Left lung (tissue), 4 donors: ENCODE measurements at regions not wholly inside any gene's neighbourhood (a gene's known extent, or its start where the extent isn't known, plus 50 kb on each side); places are given as distances from the start of the nearest gene placed in this dataset.
A peak's percentile ranks its signal among the peaks of the same experiment; 100 is the strongest.

Experiments
- ATAC-seq: fragments of 200-7000 bp; cut with Tn5 transposase; one replicate; pipeline ENCODE4 v1.9.1; 2020; ENCODE audit warnings: moderate library complexity
- DNase-seq, 4 donors: peaks; one replicate each; pipeline ENCODE4 v3.0.0-alpha.2; 2013 to 2020
- H3K27ac ChIP-seq, 2 donors: fragments of 200-600 bp; sonication (generic) in 1 of 2; one replicate each; pipeline versions ENCODE4 v1.5.0 to v1.8.0; 2020 to 2021
- H3K27me3 ChIP-seq, 2 donors: fragments of 200-600 bp; sonication (generic) in 1 of 2; one replicate each; pipeline versions ENCODE4 v1.5.0 to v1.8.0; 2020 to 2021
- H3K36me3 ChIP-seq, 2 donors: fragments of 200-600 bp; sonication (generic) in 1 of 2; one replicate each; pipeline versions ENCODE4 v1.5.0 to v1.8.0; 2020 to 2021
- H3K4me1 ChIP-seq, 2 donors: fragments of 200-600 bp; one replicate each; pipeline ENCODE4 v1.8.0; 2021
- H3K4me3 ChIP-seq, 2 donors: fragments of 200-600 bp; sonication (generic) in 1 of 2; one replicate each; pipeline versions ENCODE4 v1.5.0 to v1.8.0; 2020 to 2021; ENCODE audit warnings: mild to moderate bottlenecking in 1 of 2
- H3K9me3 ChIP-seq, 2 donors: fragments of 200-600 bp; sonication (generic) in 1 of 2; one replicate each; pipeline versions ENCODE4 v1.5.0 to v1.8.0; 2020 to 2021
- intact Hi-C, 2 donors: fragments of 100-400 bp; cut with DNase I; formaldehyde crosslinking; loops; one replicate each; pipeline versions ENCODE4 v1.11.2 to v1.14.2; 2022
- TF ChIP-seq, protein P1 (sequence below), 2 donors: fragments of 200-600 bp; sonication (generic) in 1 of 2; IDR thresholded peaks; one replicate each; pipeline versions ENCODE4 v1.5.0 to v1.8.0; 2021; ENCODE audit warnings: antibody characterized with exemption in 2 of 2
- donor health status: DM: no; HTN: yes; CAD: no.
- donor health status: DM: no; HTN: no; CAD: no.

DNA sequence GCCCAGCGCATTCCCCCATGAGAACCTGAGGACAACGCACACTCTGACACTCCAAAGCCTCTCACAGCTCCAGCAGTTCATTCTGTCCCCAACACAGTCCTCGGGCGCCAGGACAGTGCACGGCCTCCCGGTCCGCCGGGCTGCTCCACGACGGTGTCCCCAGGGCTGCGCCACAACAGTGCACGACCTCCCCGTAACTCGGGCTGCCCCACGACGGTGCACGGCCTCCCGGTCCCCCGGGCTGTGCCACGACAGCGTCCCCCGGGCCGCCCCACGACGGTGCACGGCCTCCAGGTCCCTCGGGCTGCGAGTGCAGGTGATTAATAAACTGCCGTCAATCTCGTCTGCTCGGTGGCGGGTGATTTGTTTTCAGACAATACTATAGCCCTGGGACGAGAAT is 585.1 kb upstream of the FRG1 start:
- intact Hi-C loops, result no loop called here
- TF ChIP-seq, protein P1, sequence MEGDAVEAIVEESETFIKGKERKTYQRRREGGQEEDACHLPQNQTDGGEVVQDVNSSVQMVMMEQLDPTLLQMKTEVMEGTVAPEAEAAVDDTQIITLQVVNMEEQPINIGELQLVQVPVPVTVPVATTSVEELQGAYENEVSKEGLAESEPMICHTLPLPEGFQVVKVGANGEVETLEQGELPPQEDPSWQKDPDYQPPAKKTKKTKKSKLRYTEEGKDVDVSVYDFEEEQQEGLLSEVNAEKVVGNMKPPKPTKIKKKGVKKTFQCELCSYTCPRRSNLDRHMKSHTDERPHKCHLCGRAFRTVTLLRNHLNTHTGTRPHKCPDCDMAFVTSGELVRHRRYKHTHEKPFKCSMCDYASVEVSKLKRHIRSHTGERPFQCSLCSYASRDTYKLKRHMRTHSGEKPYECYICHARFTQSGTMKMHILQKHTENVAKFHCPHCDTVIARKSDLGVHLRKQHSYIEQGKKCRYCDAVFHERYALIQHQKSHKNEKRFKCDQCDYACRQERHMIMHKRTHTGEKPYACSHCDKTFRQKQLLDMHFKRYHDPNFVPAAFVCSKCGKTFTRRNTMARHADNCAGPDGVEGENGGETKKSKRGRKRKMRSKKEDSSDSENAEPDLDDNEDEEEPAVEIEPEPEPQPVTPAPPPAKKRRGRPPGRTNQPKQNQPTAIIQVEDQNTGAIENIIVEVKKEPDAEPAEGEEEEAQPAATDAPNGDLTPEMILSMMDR (IDR thresholded peaks at IDR 0.05), result no peak
- Histone ChIP-seq H3K36me3 (no peaks in the 10 kb centered on the region), H3K4me1 (no peaks in the 10 kb centered on the region), H3K27ac (no peak overlapping the region), H3K9me3 (no peaks in the 10 kb centered on the region), H3K4me3 (no peak overlapping the region), H3K27me3 (no peaks in the 10 kb centered on the region)
- DNase-seq (peak in 1 of 4 donors; percentile 75), ATAC-seq (no peak)

DNA sequence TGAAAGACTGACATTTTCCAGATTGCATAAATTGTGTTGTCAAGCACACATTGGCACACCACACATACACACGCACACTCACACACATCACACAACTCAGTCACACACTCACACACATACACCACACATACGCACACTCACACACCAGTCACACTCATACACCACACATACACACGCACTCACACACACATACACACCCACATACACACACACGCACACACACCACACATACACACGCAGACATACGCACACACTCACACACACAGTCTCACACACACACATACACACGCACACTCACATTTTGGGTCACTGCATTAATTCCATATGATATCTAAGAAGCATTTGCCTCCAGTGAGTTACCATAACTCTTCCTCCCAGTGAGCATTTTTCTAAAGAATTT is 578.3 kb upstream of the FRG1 start:
- H3K4me1 ChIP-seq, result no peaks in the 10 kb centered on the region
- TF ChIP-seq, protein P1 (IDR thresholded peaks at IDR 0.05), result no peak
- peaks cover 0 to 2% of the 10 kb centered on the region in 2 donors for H3K9me3 ChIP-seq
- intact Hi-C loops, result no loop called here
- no peak overlapping the region for H3K4me3 ChIP-seq
- ATAC-seq (no peak), DNase-seq (no peak)
- H3K27me3 ChIP-seq, result no peaks in the 10 kb centered on the region
- no peaks in the 10 kb centered on the region for H3K36me3 ChIP-seq
- no peak overlapping the region for H3K27ac ChIP-seq

DNA sequence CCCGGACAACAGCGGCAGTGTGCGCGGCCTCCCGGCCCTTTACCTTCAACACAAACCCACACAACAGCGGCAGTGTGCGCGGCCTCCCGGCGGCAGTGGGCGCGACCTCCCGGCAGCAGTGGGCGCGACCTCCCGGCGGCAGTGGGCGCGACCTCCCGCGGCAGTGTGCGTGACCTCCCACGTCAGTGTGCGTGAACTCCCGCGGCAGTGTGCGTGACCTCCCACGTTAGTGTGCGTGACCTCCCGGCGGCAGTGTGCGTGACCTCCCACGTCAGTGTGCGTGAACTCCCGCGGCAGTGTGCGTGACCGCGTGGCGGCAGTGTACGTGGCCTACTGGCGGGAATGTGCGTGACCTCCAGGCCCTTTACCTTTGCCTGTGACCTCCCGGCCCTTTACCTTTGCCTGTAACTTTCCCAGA is 576.6 kb upstream of the FRG1 start:
- TF ChIP-seq, protein P1 (IDR thresholded peaks at IDR 0.05), result no peak
- ATAC-seq (no peak), DNase-seq (peak in 1 of 4 donors; percentile 52)
- intact Hi-C loops, result no loop called here
- Histone ChIP-seq H3K27ac (no peak overlapping the region), H3K4me1 (no peaks in the 10 kb centered on the region), H3K27me3 (no peaks in the 10 kb centered on the region), H3K4me3 (no peak overlapping the region), H3K9me3 (peaks cover 0 to 2% of the 10 kb centered on the region in 2 donors), H3K36me3 (no peaks in the 10 kb centered on the region)

DNA sequence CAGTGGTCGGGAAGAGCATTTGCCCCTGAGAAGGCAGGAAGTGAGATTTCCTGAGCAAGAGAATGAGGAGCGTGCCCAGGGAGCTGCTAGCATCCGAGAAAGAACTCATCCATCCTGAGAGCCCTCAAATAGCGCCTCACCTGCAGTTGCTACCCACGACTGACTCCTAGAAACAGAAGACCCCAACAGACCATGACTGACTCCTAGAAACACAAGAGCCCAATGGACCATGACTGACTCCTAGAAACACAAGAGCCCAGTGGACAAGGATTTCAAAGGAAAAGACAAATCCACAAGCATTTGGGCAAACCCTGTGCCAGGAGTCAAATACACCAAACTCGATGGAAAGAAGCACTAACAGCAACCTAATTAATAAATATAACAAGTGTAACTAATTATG is 575.2 kb upstream of the FRG1 start:
- Histone ChIP-seq H3K4me3 (no peak overlapping the region), H3K36me3 (no peaks in the 10 kb centered on the region), H3K27me3 (no peaks in the 10 kb centered on the region), H3K27ac (no peak overlapping the region), H3K9me3 (peaks cover 0 to 2% of the 10 kb centered on the region in 2 donors), H3K4me1 (no peaks in the 10 kb centered on the region)
- no peak for DNase-seq
- intact Hi-C loops, result no loop called here
- ATAC-seq, result no peak
- TF ChIP-seq, protein P1 (IDR thresholded peaks at IDR 0.05), result no peak

DNA sequence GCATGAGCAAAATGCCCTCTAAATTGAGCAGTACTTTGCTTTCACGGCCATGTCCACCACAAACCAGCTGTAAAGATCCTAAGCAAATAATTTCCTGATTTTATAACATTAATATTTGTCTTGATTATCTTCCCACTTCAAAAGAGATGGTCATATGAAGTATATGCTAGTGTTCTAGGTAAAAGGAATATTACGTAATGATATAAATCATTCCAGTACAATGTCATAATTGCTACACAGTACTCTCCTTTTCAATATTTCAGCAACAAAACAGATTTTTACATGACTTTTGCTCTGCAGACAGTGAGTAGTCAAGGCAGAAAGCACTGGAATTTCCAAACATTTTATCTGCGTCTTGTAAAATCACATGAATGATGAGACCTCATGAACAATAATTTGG is 572.8 kb upstream of the FRG1 start:
- Histone ChIP-seq H3K4me1 (no peaks in the 10 kb centered on the region), H3K27me3 (no peaks in the 10 kb centered on the region), H3K4me3 (no peak overlapping the region), H3K9me3 (peaks cover 0 to 2% of the 10 kb centered on the region in 2 donors), H3K36me3 (no peaks in the 10 kb centered on the region), H3K27ac (no peak overlapping the region)
- TF ChIP-seq, protein P1 (IDR thresholded peaks at IDR 0.05), result no peak
- intact Hi-C loops, result no loop called here
- DNase-seq, result no peak
- no peak for ATAC-seq
